SK-N-SH treated with all-trans-retinoic acid at 6 μM for 48 hours (cell line): ENCODE measurements at regions not wholly inside any gene's neighbourhood (a gene's known extent, or its start where the extent isn't known, plus 50 kb on each side); places are given as distances from the start of the nearest gene placed in this dataset.

Source experiments
- ATAC-seq: fragments of 200-7000 bp; cut with Tn5 transposase; 3 replicates; pipeline ENCODE4 v1.9.1; 2020; ENCODE audit warnings: mild to moderate bottlenecking, moderate library complexity
- ARNTL ChIP-seq: fragments of 450-650 bp; formaldehyde crosslinking; IDR thresholded peaks from 2 replicates; pipeline ENCODE4 v1.5.0; 2020; ENCODE audit warnings: low read depth, mild to moderate bottlenecking, moderate library complexity, borderline replicate concordance
- BACH2 ChIP-seq: fragments of 250-450 bp; sonication (Bioruptor Pico); IDR thresholded peaks from 2 replicates; pipeline ENCODE4 v1.9.0; 2021; ENCODE audit warnings: mild to moderate bottlenecking, borderline replicate concordance
- CREB5 ChIP-seq: fragments of 250-450 bp; sonication (Bioruptor Pico); IDR thresholded peaks from 2 replicates; pipeline ENCODE4 v1.5.1; 2020; ENCODE audit warnings: low read depth, mild to moderate bottlenecking, moderate library complexity
- CSDC2 ChIP-seq: fragments of 250-450 bp; sonication (Bioruptor Pico); IDR thresholded peaks from 2 replicates; pipeline ENCODE4 v1.5.0; 2020; ENCODE audit warnings: mild to moderate bottlenecking, moderate library complexity
- CSRNP3 ChIP-seq: fragments of 250-450 bp; sonication (Bioruptor Pico); IDR thresholded peaks from 2 replicates; pipeline ENCODE4 v1.5.1; 2021; ENCODE audit warnings: mild to moderate bottlenecking, moderate library complexity
- GLIS3 ChIP-seq: fragments of 250-450 bp; sonication (Bioruptor Pico); IDR thresholded peaks from 2 replicates; pipeline ENCODE4 v1.5.0; 2020; ENCODE audit warnings: mild to moderate bottlenecking, moderate library complexity
- ISL1 ChIP-seq: fragments of 250-450 bp; sonication (Bioruptor Pico); IDR thresholded peaks from 2 replicates; pipeline ENCODE4 v2.1.2; 2022; ENCODE audit warnings: mild to moderate bottlenecking, moderate library complexity
- OSR1 ChIP-seq: fragments of 250-450 bp; sonication (Bioruptor Pico); IDR thresholded peaks from 2 replicates; pipeline ENCODE4 v1.8.0; 2022; ENCODE audit warnings: moderate library complexity, mild to moderate bottlenecking, inconsistent platforms
- PATZ1 ChIP-seq: fragments of 250-450 bp; sonication (Bioruptor Pico); IDR thresholded peaks from 2 replicates; pipeline ENCODE4 v1.8.0; 2020; ENCODE audit warnings: mild to moderate bottlenecking, moderate library complexity, borderline replicate concordance
- POU6F1 ChIP-seq: fragments of 250-450 bp; sonication (Bioruptor Pico); IDR thresholded peaks from 2 replicates; pipeline ENCODE4 v1.8.0; 2021; ENCODE audit warnings: low read depth, mild to moderate bottlenecking, moderate library complexity, borderline replicate concordance
- PPARA ChIP-seq: fragments of 250-450 bp; sonication (Bioruptor Pico); IDR thresholded peaks from 2 replicates; pipeline ENCODE4 v1.5.0; 2020; ENCODE audit warnings: mild to moderate bottlenecking, borderline replicate concordance
- RARB ChIP-seq: fragments of 250-450 bp; sonication (Bioruptor Pico); IDR thresholded peaks from 2 replicates; pipeline ENCODE4 v1.8.0; 2021; ENCODE audit warnings: mild to moderate bottlenecking, moderate library complexity
- SNAI2 ChIP-seq: fragments of 250-450 bp; sonication (Bioruptor Pico); IDR thresholded peaks from 2 replicates; pipeline ENCODE4 v1.5.0; 2020; ENCODE audit warnings: mild to moderate bottlenecking, moderate library complexity
- TCF4 ChIP-seq: fragments of 250-450 bp; sonication (Bioruptor Pico); IDR thresholded peaks from 2 replicates; pipeline ENCODE4 v1.8.0; 2021; ENCODE audit warnings: mild to moderate bottlenecking, moderate library complexity, borderline replicate concordance
- TOX ChIP-seq: fragments of 250-450 bp; sonication (Bioruptor Pico); IDR thresholded peaks from 2 replicates; pipeline ENCODE4 v1.8.0; 2021; ENCODE audit warnings: mild to moderate bottlenecking, moderate library complexity, borderline replicate concordance
- TSHZ2 ChIP-seq: fragments of 250-450 bp; sonication (Bioruptor Pico); IDR thresholded peaks from 2 replicates; pipeline ENCODE4 v1.5.0; 2020; ENCODE audit warnings: mild to moderate bottlenecking, moderate library complexity
- ZC3H10 ChIP-seq: fragments of 250-450 bp; sonication (Bioruptor Pico); IDR thresholded peaks from 2 replicates; pipeline ENCODE4 v1.5.1; 2021; ENCODE audit warnings: mild to moderate bottlenecking, moderate library complexity
- ZFP3 ChIP-seq: fragments of 250-450 bp; sonication (Bioruptor Pico); IDR thresholded peaks from 2 replicates; pipeline ENCODE4 v1.5.0; 2020; ENCODE audit warnings: mild to moderate bottlenecking, moderate library complexity
- ZNF565 ChIP-seq: fragments of 450-650 bp; formaldehyde crosslinking; conservative IDR thresholded peaks from 2 replicates; pipeline ENCODE4 v1.5.0; 2020; ENCODE audit warnings: low read depth, mild to moderate bottlenecking, moderate library complexity
- ZNF70 ChIP-seq: fragments of 450-650 bp; formaldehyde crosslinking; IDR thresholded peaks from 2 replicates; pipeline ENCODE4 v1.5.0; 2020; ENCODE audit warnings: mild to moderate bottlenecking, moderate library complexity
- ZNF8 ChIP-seq: fragments of 450-650 bp; formaldehyde crosslinking; IDR thresholded peaks from 2 replicates; pipeline ENCODE4 v1.5.0; 2020; ENCODE audit warnings: mild to moderate bottlenecking, moderate library complexity

GRCh38 chr3:33993631-33994030 lies 195.2 kb downstream of the PDCD6IP start:
- no peak for ATAC-seq

GRCh38 chr3:33994568-33994967 lies 196.1 kb downstream of the PDCD6IP start:
- ATAC-seq = no peak
- no peak for TF ChIP-seq PPARA (CRISPR knock-in tag)
- TF ChIP-seq ZNF8 = no peak
- TF ChIP-seq ZFP3 (CRISPR knock-in tag) = no peak
- TF ChIP-seq RARB (CRISPR knock-in tag) = no peak
- no peak for TF ChIP-seq PATZ1
- TF ChIP-seq TSHZ2 = no peak
- no peak for TF ChIP-seq CSDC2 (CRISPR knock-in tag)
- TF ChIP-seq ZNF565 = no peak
- no peak for TF ChIP-seq ZC3H10 (CRISPR knock-in tag)

More at GRCh38 chr3:33993631-33994030, 195.2 kb downstream of the PDCD6IP start:
- TF ChIP-seq CSDC2 (CRISPR knock-in tag) = no peak
- no peak for TF ChIP-seq POU6F1 (CRISPR knock-in tag)
- no peak for TF ChIP-seq CREB5 (CRISPR knock-in tag)
- no peak for TF ChIP-seq BACH2
- TF ChIP-seq ISL1 (CRISPR knock-in tag) = no peak
- TF ChIP-seq ZNF8 = no peak
- TF ChIP-seq TOX (CRISPR knock-in tag) = no peak
- TF ChIP-seq TCF4 (CRISPR knock-in tag) = no peak
- no peak for TF ChIP-seq OSR1
- no peak for TF ChIP-seq SNAI2
- TF ChIP-seq RARB (CRISPR knock-in tag) = no peak

- TF ChIP-seq SNAI2 = no peak
- no peak for TF ChIP-seq ZFP3 (CRISPR knock-in tag)
- no peak for TF ChIP-seq ISL1 (CRISPR knock-in tag)
- no peak for TF ChIP-seq OSR1
- no peak for TF ChIP-seq BACH2
- TF ChIP-seq RARB (CRISPR knock-in tag) = no peak
- no peak for TF ChIP-seq TOX (CRISPR knock-in tag)
- no peak for ATAC-seq
These were observed 201.9 kb downstream of the PDCD6IP start for GRCh38 chr3:34000301-34000700.

- ATAC-seq = no peak
- TF ChIP-seq CSRNP3 (CRISPR knock-in tag) (no peak), PATZ1 (no peak), ARNTL (CRISPR knock-in tag) (no peak), ZNF70 (CRISPR knock-in tag) (no peak), TCF4 (CRISPR knock-in tag) (no peak), CREB5 (CRISPR knock-in tag) (no peak), POU6F1 (CRISPR knock-in tag) (no peak), BACH2 (no peak), SNAI2 (no peak), GLIS3 (no peak), ZC3H10 (CRISPR knock-in tag) (no peak), ZFP3 (CRISPR knock-in tag) (no peak), OSR1 (no peak), ZNF8 (no peak)
These were observed 202.6 kb downstream of the PDCD6IP start for GRCh38 chr3:34001022-34001421.
